ENCODE measurements at regions not wholly inside any gene's neighbourhood (a gene's known extent, or its start where the extent isn't known, plus 50 kb on each side); places are given as distances from the start of the nearest gene placed in this dataset.

- Mint-ChIP-seq H3K4me3 (no peak overlapping the region), H3K27me3 (ENCODE audit: low read depth) (no peaks in the 10 kb centered on the region), H3K27ac (ENCODE audit: unreplicated experiment) (no peak overlapping the region), H3K36me3 (ENCODE audit: low read depth) (peaks cover 3% of the 10 kb centered on the region), H3K9me3 (peaks cover 10% of the 10 kb centered on the region), H3K4me1 (peaks cover 9% of the 10 kb centered on the region)
- TF ChIP-seq CTCF (conservative IDR thresholded peaks at IDR 0.05), result no peak
- DNase-seq (ENCODE audit: low read depth, low spot score), result no peak
Observed at GRCh38 chr9:32728181-32728580, 55.2 kb upstream of the TMEM215 start.
